Psoas muscle (tissue), 7 donors: ENCODE measurements at regions not wholly inside any gene's neighbourhood (a gene's known extent, or its start where the extent isn't known, plus 50 kb on each side); places are given as distances from the start of the nearest gene placed in this dataset.
A peak's percentile ranks its signal among the peaks of the same experiment; 100 is the strongest.

ENCODE experiments used
- ATAC-seq, 4 donors: fragments of 200-7000 bp; cut with Tn5 transposase; one replicate each; pipeline ENCODE4 v1.9.1; 2020; ENCODE audit warnings: moderate library complexity in 3 of 4, mild to moderate bottlenecking in 2 of 4
- DNase-seq, 2 donors: peaks; one replicate each; pipeline ENCODE4 v3.0.0-alpha.2; 2020
- H3K27ac ChIP-seq: fragments of 200-600 bp; one replicate; pipeline ENCODE4 v1.8.0; 2022
- H3K27me3 ChIP-seq, 3 donors: fragments of 200-600 bp in 1 of 3; one replicate each; pipeline versions ENCODE4 v1.6.1 to v1.8.0; 2013 to 2022; ENCODE audit warnings: low read length in 2 of 3, mild to moderate bottlenecking in 2 of 3, moderate library complexity in 1 of 3; ENCODE audit not compliant: insufficient read depth in 3 of 3
- H3K36me3 ChIP-seq, 2 donors: fragments of 200-600 bp in 1 of 2; one replicate each; pipeline versions ENCODE4 v1.6.1 to v1.8.0; 2013 to 2022; ENCODE audit warnings: low read depth in 1 of 2, mild to moderate bottlenecking in 1 of 2, moderate library complexity in 1 of 2; ENCODE audit not compliant: insufficient read depth in 1 of 2
- H3K4me1 ChIP-seq: fragments of 200-600 bp; one replicate; pipeline ENCODE4 v1.8.0; 2022
- H3K4me3 ChIP-seq: fragments of 200-600 bp; one replicate; pipeline ENCODE4 v1.8.0; 2022; ENCODE audit warnings: mild to moderate bottlenecking
- H3K9me3 ChIP-seq: fragments of 200-600 bp; one replicate; pipeline ENCODE4 v1.8.0; 2022
- WGBS, 3 donors: extraction: QIAGEN DNeasy Blood & Tissue Kit; methylation state at CpG; one replicate each; pipeline versions ENCODE4 v1.1.6 to v1.1.7; 2013; 5-methylcytosine and 5-hydroxymethylcytosine counted together
- intact Hi-C, 2 donors: fragments of 100-400 bp; cut with DNase I; formaldehyde crosslinking; loops; one replicate each; pipeline versions ENCODE4 v1.11.0 to v1.14.2; 2022
- TF ChIP-seq, protein P1 (sequence below): fragments of 200-600 bp; IDR thresholded peaks from one replicate; pipeline ENCODE4 v1.8.0; 2022; ENCODE audit warnings: antibody characterized with exemption
- donor health status: healthy with polysubstance abuse.
- donor health status: DM: no; HTN: no; CAD: no; lungs with moderate emphysema.
- donor health status: Bipolar disorder and iron deficiency.
- donor health status: healthy.
- donor health status: DM: yes; HTN: yes; CAD: no.
- donor health status: DM: no; HTN: no; CAD: no.
- donor health status: DM: yes; HTN: yes; CAD: no.

DNA sequence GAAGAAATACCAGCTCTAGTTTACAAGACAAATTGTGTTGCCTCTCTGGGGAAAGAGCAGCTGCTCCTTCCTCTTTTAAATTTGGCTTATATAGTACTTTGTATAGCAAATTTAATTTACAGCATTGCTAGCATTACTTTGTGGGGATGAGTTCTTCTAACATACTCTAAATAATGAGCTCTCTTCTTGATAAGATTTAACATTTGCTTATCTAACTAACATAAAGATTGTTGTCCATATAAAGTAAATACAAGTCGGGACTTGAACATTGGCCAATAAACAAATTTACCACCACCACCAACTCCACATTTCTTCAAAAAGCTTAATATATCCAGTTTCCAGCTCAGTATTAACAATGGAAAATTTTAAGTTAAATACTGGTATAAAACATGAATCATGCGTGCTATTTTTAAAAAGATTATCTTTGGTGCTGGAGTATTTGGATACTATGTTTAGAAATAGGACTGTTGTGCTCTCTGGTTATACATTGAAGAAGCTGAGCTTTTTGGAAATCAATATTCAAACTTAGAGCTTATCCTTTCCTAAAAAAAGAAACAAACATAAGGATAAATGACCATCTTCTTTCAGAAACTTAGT, 1146.9 kb upstream of the GJE1 start:
- H3K27me3 ChIP-seq = no peaks in the 10 kb centered on the region
- 38 to 46% (median 41%) methylated on average over 2 of the region's 2 CpGs for WGBS, 3 donors
- intact Hi-C loops = no loop called here
- no peak overlapping the region for H3K4me3 ChIP-seq
- no peak overlapping the region for H3K27ac ChIP-seq
- no peaks in the 10 kb centered on the region for H3K36me3 ChIP-seq
- DNase-seq (no peak), ATAC-seq (no peak)
- TF ChIP-seq, protein P1, sequence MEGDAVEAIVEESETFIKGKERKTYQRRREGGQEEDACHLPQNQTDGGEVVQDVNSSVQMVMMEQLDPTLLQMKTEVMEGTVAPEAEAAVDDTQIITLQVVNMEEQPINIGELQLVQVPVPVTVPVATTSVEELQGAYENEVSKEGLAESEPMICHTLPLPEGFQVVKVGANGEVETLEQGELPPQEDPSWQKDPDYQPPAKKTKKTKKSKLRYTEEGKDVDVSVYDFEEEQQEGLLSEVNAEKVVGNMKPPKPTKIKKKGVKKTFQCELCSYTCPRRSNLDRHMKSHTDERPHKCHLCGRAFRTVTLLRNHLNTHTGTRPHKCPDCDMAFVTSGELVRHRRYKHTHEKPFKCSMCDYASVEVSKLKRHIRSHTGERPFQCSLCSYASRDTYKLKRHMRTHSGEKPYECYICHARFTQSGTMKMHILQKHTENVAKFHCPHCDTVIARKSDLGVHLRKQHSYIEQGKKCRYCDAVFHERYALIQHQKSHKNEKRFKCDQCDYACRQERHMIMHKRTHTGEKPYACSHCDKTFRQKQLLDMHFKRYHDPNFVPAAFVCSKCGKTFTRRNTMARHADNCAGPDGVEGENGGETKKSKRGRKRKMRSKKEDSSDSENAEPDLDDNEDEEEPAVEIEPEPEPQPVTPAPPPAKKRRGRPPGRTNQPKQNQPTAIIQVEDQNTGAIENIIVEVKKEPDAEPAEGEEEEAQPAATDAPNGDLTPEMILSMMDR = no peak
- H3K9me3 ChIP-seq = no peaks in the 10 kb centered on the region
- peaks cover 18% of the 10 kb centered on the region for H3K4me1 ChIP-seq

DNA sequence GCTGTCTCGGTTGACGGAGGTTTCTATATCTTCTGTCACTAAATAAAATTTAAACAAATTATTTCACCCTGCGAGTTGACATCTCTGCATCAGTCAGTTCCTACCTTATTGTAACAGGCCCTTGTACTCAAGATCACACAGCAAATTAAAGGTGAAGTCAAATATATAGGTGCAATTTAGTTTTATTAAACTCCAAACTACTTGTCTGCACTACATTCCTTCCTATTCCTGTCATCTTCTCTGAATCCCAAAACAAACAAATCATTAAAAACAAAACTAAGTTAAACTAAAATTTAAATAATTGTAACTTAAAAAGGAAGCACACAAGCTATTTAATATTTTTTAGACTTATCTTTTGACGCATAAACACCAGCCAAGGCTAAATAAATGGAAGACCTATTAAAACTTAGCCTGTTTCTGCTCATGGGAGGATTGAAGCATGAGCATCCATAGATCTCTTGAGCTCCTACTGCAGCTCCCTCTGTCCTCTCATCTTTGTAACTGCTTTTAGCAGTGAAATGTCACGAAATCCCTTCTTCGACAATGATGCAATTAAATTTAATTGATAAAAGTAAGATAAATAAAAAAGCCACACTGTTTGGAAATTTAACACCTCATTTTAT, 1152.3 kb upstream of the GJE1 start:
- H3K27ac ChIP-seq = no peak overlapping the region

DNA sequence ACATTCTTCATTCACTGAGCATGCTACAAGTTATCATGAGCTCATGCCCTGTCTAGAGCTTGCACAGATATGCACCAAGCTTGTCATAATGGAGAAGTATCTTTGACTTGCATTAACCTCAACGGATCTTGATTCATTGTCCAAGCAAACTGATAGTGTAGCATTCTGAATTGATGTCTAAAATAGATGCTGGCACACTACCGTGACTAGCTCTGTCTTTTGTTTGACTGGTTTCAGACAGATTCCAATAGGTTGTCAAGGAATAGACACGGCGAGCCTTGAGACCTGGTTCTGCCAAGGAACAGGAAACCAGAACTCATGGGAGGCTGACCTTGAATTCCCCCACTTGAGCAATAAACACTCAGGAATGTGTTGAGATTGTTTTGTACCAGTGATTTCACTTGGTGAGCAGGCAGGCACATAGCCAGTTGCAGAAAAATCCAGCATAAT, 1153.1 kb upstream of the GJE1 start:
- H3K27ac ChIP-seq = no peak overlapping the region
- WGBS, 3 donors = 10 to 16% (median 16%) methylated on average over 4 of the region's 4 CpGs
- peaks cover 6% of the 10 kb centered on the region for H3K4me1 ChIP-seq
- intact Hi-C loops = no loop called here
- H3K27me3 ChIP-seq = no peaks in the 10 kb centered on the region
- no peaks in the 10 kb centered on the region for H3K9me3 ChIP-seq
- DNase-seq (peak in 1 of 2 donors; percentile 7), ATAC-seq (peak; percentile 59 to 82 (median 65))
- H3K36me3 ChIP-seq = no peaks in the 10 kb centered on the region
- H3K4me3 ChIP-seq = no peak overlapping the region
- TF ChIP-seq, protein P1 = no peak

More for the DNA sequence above, 1152.3 kb upstream of the GJE1 start:
- Histone ChIP-seq H3K27me3 (no peaks in the 10 kb centered on the region), H3K36me3 (no peaks in the 10 kb centered on the region), H3K9me3 (no peaks in the 10 kb centered on the region), H3K4me3 (no peak overlapping the region), H3K4me1 (peaks cover 9% of the 10 kb centered on the region)
- no peak for ATAC-seq
- TF ChIP-seq, protein P1 = no peak
- DNase-seq = no peak
- intact Hi-C loops = no loop called here
- WGBS, 3 donors = 39 to 46% (median 44%) methylated on average over 6 of the region's 6 CpGs

DNA sequence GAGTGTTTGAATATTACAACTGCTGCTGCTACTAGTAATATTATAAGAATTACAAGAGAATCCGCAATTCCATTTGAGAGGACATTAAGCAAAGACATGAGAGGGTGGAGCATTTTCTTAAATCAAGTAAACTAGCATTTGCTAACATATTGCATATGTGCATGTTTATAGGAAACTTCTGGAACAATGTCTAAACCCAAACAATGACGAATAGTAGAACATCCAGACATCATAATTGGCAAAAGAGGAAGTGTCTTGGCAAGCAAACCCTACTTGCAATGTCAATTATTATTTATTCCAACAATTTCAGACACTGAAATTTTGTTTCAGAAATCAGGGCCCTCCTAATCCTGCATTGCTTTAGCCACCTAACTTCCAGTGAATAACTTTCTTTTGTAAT, 1155.3 kb upstream of the GJE1 start:
- DNase-seq = no peak
- intact Hi-C loops = no loop called here

More for the DNA sequence above, 1155.3 kb upstream of the GJE1 start:
- Histone ChIP-seq H3K36me3 (no peaks in the 10 kb centered on the region), H3K27ac (no peak overlapping the region), H3K27me3 (no peaks in the 10 kb centered on the region), H3K4me3 (no peak overlapping the region), H3K4me1 (peaks cover 6% of the 10 kb centered on the region), H3K9me3 (no peaks in the 10 kb centered on the region)
- TF ChIP-seq, protein P1 = no peak
- ATAC-seq = no peak
- 58 to 73% (median 64%) methylated on average over 2 of the region's 2 CpGs for WGBS, 3 donors
